Transverse colon (tissue), 4 donors: ENCODE measurements at regions not wholly inside any gene's neighbourhood (a gene's known extent, or its start where the extent isn't known, plus 50 kb on each side); places are given as distances from the start of the nearest gene placed in this dataset.

Source experiments
- DNase-seq: peaks from one replicate; pipeline ENCODE4 v3.0.0-alpha.2; 2019
- H3K27ac ChIP-seq, 4 donors: fragments of 200-600 bp; sonication (generic); 2 replicates each; pipeline ENCODE4 v1.5.1; 2016 to 2018; ENCODE audit warnings: inconsistent platforms in 4 of 4
- H3K27me3 ChIP-seq: fragments of 200-600 bp; sonication (generic); 2 replicates; pipeline ENCODE4 v1.5.1; 2017; ENCODE audit warnings: inconsistent platforms
- H3K36me3 ChIP-seq, 4 donors: fragments of 200-600 bp; sonication (generic); 2 replicates each; pipeline ENCODE4 v1.5.1; 2017 to 2019; ENCODE audit warnings: inconsistent platforms in 4 of 4
- H3K4me1 ChIP-seq, 4 donors: fragments of 200-600 bp; sonication (generic); 2 replicates each; pipeline ENCODE4 v1.5.1; 2017 to 2020; ENCODE audit warnings: inconsistent platforms in 4 of 4
- H3K4me3 ChIP-seq, 4 donors: fragments of 200-600 bp; sonication (generic); 1 replicate in 1 of 4; 2 replicates in 3 of 4; pipeline versions ENCODE4 v1.5.1 to v1.6.1; 2017 to 2019; ENCODE audit warnings: inconsistent platforms in 4 of 4
- H3K9me3 ChIP-seq, 2 donors: fragments of 200-600 bp; sonication (generic); 2 replicates each; pipeline ENCODE4 v1.5.1; 2017 to 2019; ENCODE audit warnings: inconsistent platforms in 2 of 2
- EP300 ChIP-seq: sonication (generic); formaldehyde crosslinking; IDR thresholded peaks from one replicate; pipeline ENCODE4 v1.6.1; 2017; ENCODE audit warnings: antibody characterized with exemption, low read depth
- POLR2A ChIP-seq: fragments of 450-650 bp; IDR thresholded peaks from one replicate; pipeline ENCODE4 v1.6.1; 2016; ENCODE audit warnings: antibody characterized with exemption, mild to moderate bottlenecking, moderate library complexity
- POLR2AphosphoS5 ChIP-seq, 3 donors: sonication (generic); formaldehyde crosslinking; IDR thresholded peaks; one replicate each; pipeline ENCODE4 v1.6.1; 2016; ENCODE audit warnings: antibody characterized with exemption in 3 of 3
- WGBS, 2 donors: methylation state at CpG; one replicate each; pipeline ENCODE4 v1.1.5; 2018; ENCODE audit warnings: low coverage in 1 of 2; 5-methylcytosine and 5-hydroxymethylcytosine counted together
- in situ Hi-C, 4 donors: fragments of 200-750 bp; cut with MboI; loops; one replicate each; pipeline versions ENCODE4 v1.15.0 to v1.15.1; 2017; ENCODE audit warnings: low sequenced_read_pairs in 3 of 4, low pct_ligation_motif_present in 1 of 4, low pct_unique_long_range_greater_than_20kb in 1 of 4
- intact Hi-C: fragments of 100-400 bp; cut with DNase I; formaldehyde crosslinking; loops from one replicate; pipeline ENCODE4 v1.15.1; 2023; ENCODE audit warnings: low total_unique reads
- TF ChIP-seq, protein P1 (sequence below), 5 experiments: fragments of 200-600 bp in 3 of 5; fragments of 450-650 bp in 2 of 5; sonication (generic) in 3 of 5; IDR thresholded peaks; 1 replicate in 2 of 5; 2 replicates in 3 of 5; pipeline ENCODE4 v1.5.1; 2016 to 2017; ENCODE audit warnings: antibody characterized with exemption in 5 of 5, inconsistent platforms in 3 of 5, mild to moderate bottlenecking in 2 of 5, moderate library complexity in 1 of 5

DNA sequence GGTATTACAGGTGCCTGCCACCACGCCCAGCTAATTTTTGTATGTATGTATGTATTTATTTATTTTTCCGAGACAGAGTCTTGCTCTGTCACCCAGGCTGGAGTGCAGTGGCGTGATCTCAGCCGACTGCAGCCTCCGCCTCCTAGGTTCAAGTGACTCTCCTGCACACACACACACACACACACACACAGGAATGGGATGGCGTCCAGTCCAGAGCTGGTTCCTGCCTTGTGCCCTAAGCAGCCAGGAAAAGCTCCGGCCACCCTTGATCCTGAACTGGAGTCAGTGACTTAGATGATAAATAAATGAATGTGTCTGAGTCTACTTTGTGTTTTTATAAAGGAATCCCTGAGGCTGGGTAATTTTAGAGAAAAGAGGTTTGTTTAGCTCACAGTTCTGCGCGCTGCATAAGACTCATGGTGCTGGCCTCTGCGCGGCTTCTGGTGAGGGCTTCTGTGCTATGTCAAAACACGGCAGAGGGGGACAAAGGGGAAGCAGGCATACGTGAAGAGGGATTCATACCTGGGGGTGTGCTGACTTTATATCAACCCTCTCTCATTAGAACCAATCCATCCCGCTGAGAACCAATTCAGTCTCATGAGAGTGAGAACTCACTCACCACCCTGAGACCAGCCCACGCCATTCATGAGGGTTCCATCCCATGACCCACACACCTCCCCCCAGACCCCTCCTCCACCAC, 59.7 kb upstream of the PHLPP1 start:
- Histone ChIP-seq H3K36me3 (no peaks in the 10 kb centered on the region), H3K27ac (no peak overlapping the region), H3K27me3 (no peaks in the 10 kb centered on the region), H3K4me1 (no peaks in the 10 kb centered on the region), H3K4me3 (no peak overlapping the region), H3K9me3 (no peaks in the 10 kb centered on the region)
- TF ChIP-seq POLR2A, result no peak
- TF ChIP-seq EP300, result no peak
- TF ChIP-seq, protein P1, sequence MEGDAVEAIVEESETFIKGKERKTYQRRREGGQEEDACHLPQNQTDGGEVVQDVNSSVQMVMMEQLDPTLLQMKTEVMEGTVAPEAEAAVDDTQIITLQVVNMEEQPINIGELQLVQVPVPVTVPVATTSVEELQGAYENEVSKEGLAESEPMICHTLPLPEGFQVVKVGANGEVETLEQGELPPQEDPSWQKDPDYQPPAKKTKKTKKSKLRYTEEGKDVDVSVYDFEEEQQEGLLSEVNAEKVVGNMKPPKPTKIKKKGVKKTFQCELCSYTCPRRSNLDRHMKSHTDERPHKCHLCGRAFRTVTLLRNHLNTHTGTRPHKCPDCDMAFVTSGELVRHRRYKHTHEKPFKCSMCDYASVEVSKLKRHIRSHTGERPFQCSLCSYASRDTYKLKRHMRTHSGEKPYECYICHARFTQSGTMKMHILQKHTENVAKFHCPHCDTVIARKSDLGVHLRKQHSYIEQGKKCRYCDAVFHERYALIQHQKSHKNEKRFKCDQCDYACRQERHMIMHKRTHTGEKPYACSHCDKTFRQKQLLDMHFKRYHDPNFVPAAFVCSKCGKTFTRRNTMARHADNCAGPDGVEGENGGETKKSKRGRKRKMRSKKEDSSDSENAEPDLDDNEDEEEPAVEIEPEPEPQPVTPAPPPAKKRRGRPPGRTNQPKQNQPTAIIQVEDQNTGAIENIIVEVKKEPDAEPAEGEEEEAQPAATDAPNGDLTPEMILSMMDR (IDR thresholded peaks at IDR 0.05), result no peak
- no peak for TF ChIP-seq POLR2AphosphoS5 (IDR thresholded peaks at IDR 0.05)
- in situ Hi-C loops (no loop called here), intact Hi-C loops (no loop called here)
- DNase-seq, result no peak
- WGBS, 2 donors, result 84 to 90% methylated on average over 11 to 15 of the region's 15 CpGs

GRCh38 chr18:62658028-62658427, 57.3 kb upstream of the PHLPP1 start:
- intact Hi-C loops, result no loop called here
- Histone ChIP-seq H3K27me3 (no peaks in the 10 kb centered on the region), H3K4me1 (no peaks in the 10 kb centered on the region), H3K27ac (no peak overlapping the region), H3K4me3 (no peak overlapping the region), H3K36me3 (no peaks in the 10 kb centered on the region), H3K9me3 (no peaks in the 10 kb centered on the region)
- 40 to 100% methylated on average over 1 of the region's 1 CpG for WGBS, 2 donors
- TF ChIP-seq POLR2AphosphoS5 (IDR thresholded peaks at IDR 0.05) (no peak), EP300 (no peak), POLR2A (no peak)
- TF ChIP-seq, protein P1 (IDR thresholded peaks at IDR 0.05), result no peak
- DNase-seq, result no peak
- in situ Hi-C loops, result no loop called here

DNA sequence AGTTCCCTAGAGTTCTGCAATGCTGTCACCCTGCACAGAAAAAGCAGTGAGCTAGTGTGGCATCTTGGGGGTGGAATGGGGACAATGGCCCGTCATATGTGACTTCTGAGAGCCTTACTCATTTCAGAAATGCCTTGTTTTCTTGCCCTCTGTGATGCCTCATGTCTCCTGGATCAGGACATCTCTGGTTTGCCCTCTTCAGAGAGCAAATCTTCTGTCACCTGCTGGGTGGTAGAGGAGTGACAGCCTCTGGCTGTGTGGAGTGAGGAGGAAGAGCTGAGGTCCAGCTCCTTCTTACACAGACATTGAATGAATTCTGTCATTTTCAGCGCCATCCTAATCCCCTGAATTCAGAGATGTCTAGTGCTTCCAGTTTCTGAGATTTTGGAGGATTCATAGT, 55.6 kb upstream of the PHLPP1 start:
- Histone ChIP-seq H3K27ac (no peak overlapping the region), H3K9me3 (no peaks in the 10 kb centered on the region), H3K4me1 (no peaks in the 10 kb centered on the region), H3K4me3 (no peak overlapping the region), H3K36me3 (no peaks in the 10 kb centered on the region), H3K27me3 (no peaks in the 10 kb centered on the region)
- 82 to 100% methylated on average over 1 to 2 of the region's 2 CpGs for WGBS, 2 donors
- TF ChIP-seq EP300 (no peak), POLR2AphosphoS5 (IDR thresholded peaks at IDR 0.05) (no peak), POLR2A (no peak)
- TF ChIP-seq, protein P1 (IDR thresholded peaks at IDR 0.05), result no peak
- intact Hi-C loops (no loop called here), in situ Hi-C loops (no loop called here)
- no peak for DNase-seq

DNA sequence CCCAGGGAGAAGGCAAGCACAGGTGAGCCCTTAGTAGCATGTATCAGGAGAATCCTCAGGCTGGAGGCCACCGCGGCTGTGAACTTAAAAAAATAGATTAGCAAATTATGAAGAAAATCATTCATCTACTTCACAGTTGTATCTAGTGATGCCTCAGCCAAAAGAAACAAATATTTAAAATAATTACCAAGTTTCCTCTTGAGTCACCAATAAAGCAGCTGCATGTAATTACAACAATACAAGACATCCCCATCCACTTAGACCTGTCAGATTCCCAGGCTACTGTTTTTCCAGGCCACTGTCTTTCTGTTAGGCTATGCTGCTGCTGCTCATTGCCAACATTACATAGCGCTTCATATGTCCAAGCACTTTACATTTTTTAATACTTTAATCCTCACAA, 54.6 kb upstream of the PHLPP1 start:
- no peaks in the 10 kb centered on the region for H3K9me3 ChIP-seq
- H3K27ac ChIP-seq, result no peak overlapping the region
- H3K27me3 ChIP-seq, result no peaks in the 10 kb centered on the region
- H3K4me1 ChIP-seq, result no peaks in the 10 kb centered on the region
- no peak for DNase-seq
- no peaks in the 10 kb centered on the region for H3K36me3 ChIP-seq
- no peak for TF ChIP-seq POLR2A
- no peak for TF ChIP-seq EP300
- TF ChIP-seq, protein P1 (IDR thresholded peaks at IDR 0.05), result no peak
- TF ChIP-seq POLR2AphosphoS5 (IDR thresholded peaks at IDR 0.05), result no peak
- in situ Hi-C loops (no loop called here), intact Hi-C loops (no loop called here)
- WGBS, 2 donors, result 90 to 92% methylated on average over 3 of the region's 3 CpGs
- H3K4me3 ChIP-seq, result no peak overlapping the region
